ENCODE measurements at regions not wholly inside any gene's neighbourhood (a gene's known extent, or its start where the extent isn't known, plus 50 kb on each side); places are given as distances from the start of the nearest gene placed in this dataset.

DNA sequence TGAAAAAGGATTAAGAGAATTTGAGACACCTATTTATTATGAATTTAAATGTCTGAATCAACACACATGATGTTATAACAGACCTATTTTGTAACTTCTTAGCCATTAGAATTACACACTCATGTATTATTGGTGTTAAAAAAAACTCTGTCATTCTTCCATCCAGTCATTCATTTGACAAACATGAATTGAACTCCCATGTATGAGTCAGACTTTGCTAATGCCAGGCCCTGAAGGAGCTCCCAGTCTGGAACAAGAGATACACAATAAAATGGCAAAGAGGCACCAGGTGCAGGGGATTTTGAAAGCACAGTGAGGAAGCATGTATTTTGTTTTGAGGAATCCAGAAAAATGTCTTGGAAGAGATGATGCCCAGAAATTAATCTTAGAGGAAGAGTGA lies 87.7 kb upstream of the EFHC2 start:
- TF ChIP-seq, protein P1, sequence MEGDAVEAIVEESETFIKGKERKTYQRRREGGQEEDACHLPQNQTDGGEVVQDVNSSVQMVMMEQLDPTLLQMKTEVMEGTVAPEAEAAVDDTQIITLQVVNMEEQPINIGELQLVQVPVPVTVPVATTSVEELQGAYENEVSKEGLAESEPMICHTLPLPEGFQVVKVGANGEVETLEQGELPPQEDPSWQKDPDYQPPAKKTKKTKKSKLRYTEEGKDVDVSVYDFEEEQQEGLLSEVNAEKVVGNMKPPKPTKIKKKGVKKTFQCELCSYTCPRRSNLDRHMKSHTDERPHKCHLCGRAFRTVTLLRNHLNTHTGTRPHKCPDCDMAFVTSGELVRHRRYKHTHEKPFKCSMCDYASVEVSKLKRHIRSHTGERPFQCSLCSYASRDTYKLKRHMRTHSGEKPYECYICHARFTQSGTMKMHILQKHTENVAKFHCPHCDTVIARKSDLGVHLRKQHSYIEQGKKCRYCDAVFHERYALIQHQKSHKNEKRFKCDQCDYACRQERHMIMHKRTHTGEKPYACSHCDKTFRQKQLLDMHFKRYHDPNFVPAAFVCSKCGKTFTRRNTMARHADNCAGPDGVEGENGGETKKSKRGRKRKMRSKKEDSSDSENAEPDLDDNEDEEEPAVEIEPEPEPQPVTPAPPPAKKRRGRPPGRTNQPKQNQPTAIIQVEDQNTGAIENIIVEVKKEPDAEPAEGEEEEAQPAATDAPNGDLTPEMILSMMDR (IDR thresholded peaks at IDR 0.05), result no peak
- Histone ChIP-seq H3K9ac (ENCODE audit: low read depth in 2 of 2, low read length in 2 of 2) (no peak overlapping the region), H3K27me3 (no peaks in the 10 kb centered on the region), H3K36me3 (no peaks in the 10 kb centered on the region), H3K4me1 (no peaks in the 10 kb centered on the region), H3K27ac (no peak overlapping the region), H3K4me3 (no peak overlapping the region), H3K9me3 (no peaks in the 10 kb centered on the region)
- intact Hi-C loops (cut with DNase I), result no loop called here
- DNase-seq, result no peak

DNA sequence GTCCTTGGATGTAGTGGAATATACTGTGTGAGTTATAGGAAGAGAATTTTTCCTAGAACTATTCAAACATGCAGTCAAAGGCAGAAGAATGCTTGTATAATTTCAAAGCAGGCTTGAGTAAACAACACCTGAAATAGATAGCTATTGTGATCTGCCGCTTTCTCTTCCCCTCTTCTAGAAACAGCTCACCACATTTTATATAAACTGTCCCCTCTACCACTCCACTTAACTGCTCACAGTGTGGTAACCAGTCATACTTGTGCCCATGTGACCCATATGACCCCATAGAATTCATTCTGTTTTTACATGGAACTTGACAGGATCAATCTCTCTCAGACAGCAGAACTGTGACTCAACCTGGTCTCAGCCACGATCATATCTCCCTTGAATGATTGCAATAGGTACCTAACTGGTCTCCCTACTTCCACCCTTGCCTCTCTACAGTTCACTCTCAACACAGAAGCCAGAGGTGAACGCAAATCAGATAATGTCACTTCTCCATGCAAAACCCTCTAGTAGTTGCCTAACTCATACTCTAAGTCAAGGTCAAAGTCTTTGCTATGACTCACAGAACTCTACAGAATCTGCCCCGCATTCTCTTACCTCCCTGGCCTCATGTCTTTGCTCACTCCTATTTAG lies 85.6 kb upstream of the EFHC2 start:
- Histone ChIP-seq H3K36me3 (no peaks in the 10 kb centered on the region), H3K4me3 (no peak overlapping the region), H3K9me3 (no peaks in the 10 kb centered on the region), H3K4me1 (no peaks in the 10 kb centered on the region), H3K27me3 (no peaks in the 10 kb centered on the region), H3K27ac (no peak overlapping the region), H3K9ac (ENCODE audit: low read depth in 2 of 2, low read length in 2 of 2) (no peak overlapping the region)
- intact Hi-C loops (cut with DNase I), result no loop called here
- TF ChIP-seq, protein P1 (IDR thresholded peaks at IDR 0.05), result no peak
- DNase-seq, result no peak

DNA sequence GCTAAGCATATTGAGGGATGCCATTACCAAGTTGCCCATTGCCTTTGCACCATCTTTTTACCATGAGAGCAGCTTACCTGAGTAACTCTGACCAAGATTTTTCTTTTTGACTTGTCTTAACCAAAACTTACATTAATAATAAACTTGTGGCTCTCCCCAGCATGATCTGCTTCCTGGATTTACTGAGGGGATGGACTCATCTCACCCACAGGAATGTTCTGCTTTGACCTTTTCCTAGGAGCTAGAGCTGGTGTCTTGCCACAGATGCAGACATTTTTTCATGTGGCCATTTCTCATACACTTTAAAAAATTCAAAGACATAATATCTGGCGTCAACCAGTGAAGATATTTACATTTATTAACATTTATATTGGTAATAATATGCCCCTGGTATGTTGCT lies 79.2 kb upstream of the EFHC2 start:
- TF ChIP-seq, protein P1 (IDR thresholded peaks at IDR 0.05), result no peak
- no peak overlapping the region for H3K4me3 ChIP-seq
- no peak overlapping the region for H3K9ac ChIP-seq (ENCODE audit: low read depth in 2 of 2, low read length in 2 of 2)
- H3K27me3 ChIP-seq, result no peaks in the 10 kb centered on the region
- no peaks in the 10 kb centered on the region for H3K36me3 ChIP-seq
- no peak for DNase-seq
- intact Hi-C loops (cut with DNase I), result no loop called here
- no peaks in the 10 kb centered on the region for H3K4me1 ChIP-seq
- no peak overlapping the region for H3K27ac ChIP-seq
- no peaks in the 10 kb centered on the region for H3K9me3 ChIP-seq

DNA sequence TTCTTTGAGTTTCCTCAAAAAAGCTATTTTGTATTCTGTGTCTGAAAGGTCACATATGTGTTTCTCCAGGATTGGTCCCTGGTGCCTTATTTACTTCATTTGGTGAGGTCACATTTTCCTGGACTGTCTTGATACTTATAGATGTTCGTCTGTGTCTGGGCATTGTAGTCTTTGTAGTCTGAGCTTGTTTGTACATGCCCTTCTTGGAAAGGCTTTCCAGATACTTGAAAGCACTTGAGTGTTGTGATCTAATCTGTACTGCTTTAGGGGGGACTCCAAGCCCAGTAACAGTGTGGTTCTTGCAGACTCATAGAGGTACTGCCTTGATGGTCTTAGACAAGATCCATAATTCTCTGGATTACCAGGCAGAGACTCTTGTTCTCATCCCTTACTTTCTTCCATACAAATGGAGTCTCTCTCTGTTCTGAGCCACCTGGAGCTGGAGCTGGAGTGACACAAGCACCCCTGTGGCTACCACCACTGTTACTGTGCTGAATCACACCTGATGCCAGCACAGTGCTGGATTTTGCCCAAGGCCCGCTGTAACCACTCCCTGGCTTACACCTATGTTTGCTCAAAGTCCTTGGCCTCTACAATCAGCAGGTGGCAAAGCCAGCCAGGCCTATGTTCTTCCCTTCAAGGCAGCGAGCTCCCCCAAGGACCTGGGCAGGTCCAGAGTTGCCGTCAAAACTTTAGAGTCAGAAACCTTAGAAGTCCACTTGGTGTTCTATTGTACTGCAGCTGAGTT lies 72.3 kb upstream of the EFHC2 start:
- H3K4me1 ChIP-seq, result no peaks in the 10 kb centered on the region
- intact Hi-C loops (cut with DNase I), result no loop called here
- H3K9ac ChIP-seq (ENCODE audit: low read depth in 2 of 2, low read length in 2 of 2), result no peak overlapping the region
- H3K36me3 ChIP-seq, result no peaks in the 10 kb centered on the region
- H3K27ac ChIP-seq, result no peak overlapping the region
- no peaks in the 10 kb centered on the region for H3K27me3 ChIP-seq
- no peak overlapping the region for H3K4me3 ChIP-seq
- H3K9me3 ChIP-seq, result no peaks in the 10 kb centered on the region
- DNase-seq, result peak; percentile 31
- TF ChIP-seq, protein P1 (IDR thresholded peaks at IDR 0.05), result no peak

DNA sequence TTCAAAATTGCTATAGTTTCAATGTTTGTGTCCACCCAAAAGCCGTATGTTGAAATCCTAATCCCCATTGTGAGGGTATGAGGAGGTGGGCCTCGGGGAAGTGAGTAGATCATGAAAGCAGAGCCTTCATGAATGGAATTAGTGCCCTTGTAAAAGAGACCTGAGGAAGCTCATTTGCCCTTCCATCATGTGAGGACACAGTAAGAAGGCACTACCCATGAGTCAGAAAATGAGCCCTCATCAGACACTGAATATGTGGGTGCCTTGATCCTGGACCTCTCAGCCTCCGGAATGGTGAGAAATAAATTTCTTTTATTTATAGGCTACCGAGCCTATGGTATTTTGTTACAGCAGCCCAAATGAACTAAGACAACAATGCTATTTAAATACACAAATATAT lies 57.7 kb upstream of the EFHC2 start:
- H3K36me3 ChIP-seq, result no peaks in the 10 kb centered on the region
- TF ChIP-seq, protein P1 (IDR thresholded peaks at IDR 0.05), result no peak
- H3K27ac ChIP-seq, result no peak overlapping the region
- H3K9ac ChIP-seq (ENCODE audit: low read depth in 2 of 2, low read length in 2 of 2), result no peak overlapping the region
- intact Hi-C loops (cut with DNase I), result no loop called here
- no peaks in the 10 kb centered on the region for H3K9me3 ChIP-seq
- DNase-seq, result no peak
- no peaks in the 10 kb centered on the region for H3K27me3 ChIP-seq
- H3K4me3 ChIP-seq, result no peak overlapping the region
- H3K4me1 ChIP-seq, result no peaks in the 10 kb centered on the region
